Lower lobe of right lung (tissue), 2 donors: ENCODE measurements at regions not wholly inside any gene's neighbourhood (a gene's known extent, or its start where the extent isn't known, plus 50 kb on each side); places are given as distances from the start of the nearest gene placed in this dataset.

Experiments
- ATAC-seq, 2 donors: fragments of 200-7000 bp; cut with Tn5 transposase; one replicate each; pipeline ENCODE4 v1.9.1; 2020 to 2022; ENCODE audit warnings: mild to moderate bottlenecking in 2 of 2, moderate library complexity in 2 of 2
- DNase-seq: peaks from one replicate; pipeline ENCODE4 v3.0.0-alpha.2; 2020
- H3K27ac ChIP-seq: fragments of 200-600 bp; one replicate; pipeline ENCODE4 v1.8.0; 2022
- H3K27me3 ChIP-seq: fragments of 200-600 bp; one replicate; pipeline ENCODE4 v1.8.0; 2022; ENCODE audit warnings: low read depth
- H3K36me3 ChIP-seq: fragments of 200-600 bp; one replicate; pipeline ENCODE4 v1.8.0; 2022; ENCODE audit warnings: mild to moderate bottlenecking
- H3K4me1 ChIP-seq: fragments of 200-600 bp; one replicate; pipeline ENCODE4 v1.8.0; 2022
- H3K4me3 ChIP-seq: fragments of 200-600 bp; one replicate; pipeline ENCODE4 v1.8.0; 2022; ENCODE audit warnings: mild to moderate bottlenecking
- H3K9me3 ChIP-seq: fragments of 200-600 bp; one replicate; pipeline ENCODE4 v1.8.0; 2022
- CTCF ChIP-seq: fragments of 200-600 bp; IDR thresholded peaks from one replicate; pipeline ENCODE4 v1.8.0; 2022; ENCODE audit warnings: antibody characterized with exemption, mild to moderate bottlenecking
- intact Hi-C: fragments of 100-400 bp; cut with DNase I; formaldehyde crosslinking; loops from one replicate; pipeline ENCODE4 v1.11.0; 2022
- donor health status: DM: no; HTN: yes; CAD: no; lungs with severe emphysema.

DNA sequence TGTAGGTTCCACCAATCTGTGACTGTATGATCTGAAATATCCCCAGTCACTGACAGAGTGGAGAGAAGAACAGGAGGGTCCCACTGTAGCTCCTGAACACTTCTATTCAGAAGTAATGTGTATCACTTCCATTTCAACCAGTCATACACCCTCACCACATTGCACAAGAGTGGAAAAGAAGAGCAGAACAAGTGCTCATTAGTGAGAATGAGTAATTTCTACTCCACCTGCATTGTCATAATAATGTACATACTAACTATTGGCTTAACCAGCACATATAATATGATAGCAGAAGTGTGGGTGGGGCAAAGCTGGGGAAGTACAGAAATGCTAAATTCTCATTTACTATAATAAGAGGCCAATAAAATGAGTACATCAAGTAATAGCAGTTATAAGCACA is 342.7 kb downstream of the LMO7 start:
- Histone ChIP-seq H3K4me1 (no peaks in the 10 kb centered on the region), H3K4me3 (no peak overlapping the region), H3K27me3 (no peaks in the 10 kb centered on the region), H3K9me3 (no peaks in the 10 kb centered on the region), H3K36me3 (no peaks in the 10 kb centered on the region), H3K27ac (no peak overlapping the region)
- no peak for TF ChIP-seq CTCF
- ATAC-seq (no peak), DNase-seq (no peak)
- intact Hi-C loops, result no loop called here

DNA sequence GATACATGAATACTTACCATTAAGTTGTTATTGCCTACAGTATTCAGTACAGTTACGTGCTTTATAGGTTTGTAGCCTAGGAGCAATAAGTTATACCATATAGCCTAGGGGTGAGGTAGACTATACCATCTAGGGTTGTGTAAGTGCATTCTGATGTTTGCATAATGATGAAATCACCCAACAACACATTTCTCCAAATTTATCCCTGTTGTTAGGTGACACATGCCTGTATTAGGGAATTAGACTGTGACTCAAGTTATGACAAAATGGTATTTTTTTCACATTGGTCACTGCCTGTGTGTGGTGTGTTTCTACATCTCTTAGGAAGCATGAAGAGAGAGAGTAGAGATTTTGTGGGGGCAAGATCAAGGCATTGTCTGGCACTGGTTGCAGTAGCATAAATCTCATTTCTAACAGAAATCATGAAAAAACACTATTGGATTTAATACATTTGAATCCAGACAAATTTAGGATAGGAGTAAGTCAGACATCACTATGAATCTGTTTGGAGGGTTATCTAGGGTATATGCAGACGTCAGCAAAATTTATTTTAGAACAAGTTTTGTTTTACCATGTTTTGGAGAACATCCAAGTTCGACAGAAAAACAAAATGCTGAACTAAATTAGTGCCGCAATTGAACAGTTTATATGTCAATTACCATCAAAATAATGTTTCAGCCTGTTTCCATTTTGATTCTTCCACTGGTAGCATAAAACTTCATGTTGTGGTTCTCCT is 332.1 kb downstream of the LMO7 start:
- Histone ChIP-seq H3K27me3 (no peaks in the 10 kb centered on the region), H3K27ac (no peak overlapping the region), H3K9me3 (no peaks in the 10 kb centered on the region), H3K4me3 (no peak overlapping the region), H3K36me3 (no peaks in the 10 kb centered on the region), H3K4me1 (no peaks in the 10 kb centered on the region)
- ATAC-seq (no peak), DNase-seq (no peak)
- intact Hi-C loops, result no loop called here
- TF ChIP-seq CTCF, result no peak

- intact Hi-C loops, result no loop called here
- H3K4me3 ChIP-seq, result no peak overlapping the region
- no peaks in the 10 kb centered on the region for H3K4me1 ChIP-seq
- ATAC-seq, result no peak
- TF ChIP-seq CTCF, result no peak
- no peak overlapping the region for H3K27ac ChIP-seq
- H3K27me3 ChIP-seq, result no peaks in the 10 kb centered on the region
- no peaks in the 10 kb centered on the region for H3K9me3 ChIP-seq
- no peaks in the 10 kb centered on the region for H3K36me3 ChIP-seq
- DNase-seq, result no peak
Measured at GRCh38 chr13:75963302-75963701, 327.2 kb downstream of the LMO7 start.

- H3K36me3 ChIP-seq, result no peaks in the 10 kb centered on the region
- intact Hi-C loops, result no loop called here
- H3K4me3 ChIP-seq, result no peak overlapping the region
- TF ChIP-seq CTCF, result no peak
- H3K9me3 ChIP-seq, result no peaks in the 10 kb centered on the region
- DNase-seq (no peak), ATAC-seq (no peak)
- no peaks in the 10 kb centered on the region for H3K4me1 ChIP-seq
- H3K27me3 ChIP-seq, result no peaks in the 10 kb centered on the region
- H3K27ac ChIP-seq, result no peak overlapping the region
Measured at GRCh38 chr13:75961911-75962310, 325.8 kb downstream of the LMO7 start.

DNA sequence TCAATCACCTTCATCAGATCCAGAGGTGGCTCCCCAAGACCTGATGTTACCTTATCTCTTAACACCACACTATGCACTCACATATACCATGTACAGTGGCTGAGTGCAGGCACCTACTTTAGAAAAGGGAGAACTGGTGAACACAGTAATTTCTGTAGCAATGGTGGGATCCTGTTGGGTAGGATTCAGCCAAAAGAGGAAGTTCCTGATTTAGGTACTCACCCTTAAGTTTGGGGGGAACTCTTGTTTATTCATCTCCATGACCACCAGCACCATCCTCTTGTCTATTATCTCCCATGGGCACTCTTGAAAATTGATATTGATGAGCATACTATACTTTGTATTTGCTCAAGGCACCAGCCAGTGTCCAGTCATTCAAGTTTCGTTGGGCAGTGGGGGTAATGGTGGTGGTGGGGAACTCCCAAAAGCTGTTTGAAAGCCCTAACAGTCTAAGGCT is 324.4 kb downstream of the LMO7 start:
- no peak for TF ChIP-seq CTCF

More for the DNA sequence above, 324.4 kb downstream of the LMO7 start:
- intact Hi-C loops, result no loop called here
- Histone ChIP-seq H3K9me3 (no peaks in the 10 kb centered on the region), H3K27ac (no peak overlapping the region), H3K36me3 (no peaks in the 10 kb centered on the region), H3K4me3 (no peak overlapping the region), H3K27me3 (no peaks in the 10 kb centered on the region), H3K4me1 (no peaks in the 10 kb centered on the region)
- no peak for ATAC-seq
- DNase-seq, result no peak
